ENCODE measurements at regions not wholly inside any gene's neighbourhood (a gene's known extent, or its start where the extent isn't known, plus 50 kb on each side); places are given as distances from the start of the nearest gene placed in this dataset.
A peak's percentile ranks its signal among the peaks of the same experiment; 100 is the strongest.

GRCh38 chr2:149920389-149920788 lies 332.8 kb upstream of the MMADHC start:
- no peak for DNase-seq (ENCODE audit: low read depth in 2 of 2)

- DNase-seq (ENCODE audit: low read depth in 2 of 2) = no peak
Observed at GRCh38 chr2:149915151-149915550, 327.6 kb upstream of the MMADHC start.

- no peak for DNase-seq (ENCODE audit: low read depth in 2 of 2)
Observed at GRCh38 chr2:149908726-149909683, 321.4 kb upstream of the MMADHC start.

- no peak for DNase-seq (ENCODE audit: low read depth in 2 of 2)
Observed at GRCh38 chr2:149906886-149907285, 319.3 kb upstream of the MMADHC start.

GRCh38 chr2:149904352-149905175 lies 317.0 kb upstream of the MMADHC start:
- no peak for DNase-seq (ENCODE audit: low read depth in 2 of 2)

GRCh38 chr2:149903626-149904025 lies 316.1 kb upstream of the MMADHC start:
- DNase-seq (ENCODE audit: low read depth in 2 of 2) = no peak

GRCh38 chr2:149902081-149902480 lies 314.5 kb upstream of the MMADHC start:
- DNase-seq (ENCODE audit: low read depth in 2 of 2) = no peak

GRCh38 chr2:149901231-149901859 lies 313.8 kb upstream of the MMADHC start:
- no peak for DNase-seq (ENCODE audit: low read depth in 2 of 2)

- no peak for DNase-seq (ENCODE audit: low read depth in 2 of 2)
Observed at GRCh38 chr2:149899390-149899789, 311.8 kb upstream of the MMADHC start.

- peak; percentile 53 to 58 for DNase-seq (ENCODE audit: low read depth in 2 of 2)
Observed at GRCh38 chr2:149894760-149895159, 307.2 kb upstream of the MMADHC start.

GRCh38 chr2:149894226-149894625 lies 306.7 kb upstream of the MMADHC start:
- no peak for DNase-seq (ENCODE audit: low read depth in 2 of 2)

- no peak for DNase-seq (ENCODE audit: low read depth in 2 of 2)
Observed at GRCh38 chr2:149892563-149892962, 305.0 kb upstream of the MMADHC start.

- DNase-seq (ENCODE audit: low read depth in 2 of 2) = no peak
Observed at GRCh38 chr2:149885946-149886345, 298.4 kb upstream of the MMADHC start.

- no peak for DNase-seq (ENCODE audit: low read depth in 2 of 2)
Observed at GRCh38 chr2:149885468-149885867, 297.9 kb upstream of the MMADHC start.

- DNase-seq (ENCODE audit: low read depth in 2 of 2) = no peak
Observed at GRCh38 chr2:149884871-149885270, 297.3 kb upstream of the MMADHC start.

GRCh38 chr2:149877913-149878312 lies 290.3 kb upstream of the MMADHC start:
- no peak for DNase-seq (ENCODE audit: low read depth in 2 of 2)

- no peak for DNase-seq (ENCODE audit: low read depth in 2 of 2)
Observed at GRCh38 chr2:149877074-149877473, 289.5 kb upstream of the MMADHC start.

- DNase-seq (ENCODE audit: low read depth in 2 of 2) = no peak
Observed at GRCh38 chr2:149873936-149874335, 286.4 kb upstream of the MMADHC start.

- DNase-seq (ENCODE audit: low read depth in 2 of 2) = no peak
Observed at GRCh38 chr2:149872638-149873150, 285.1 kb upstream of the MMADHC start.

- no peak for DNase-seq (ENCODE audit: low read depth in 2 of 2)
Observed at GRCh38 chr2:149872041-149872440, 284.5 kb upstream of the MMADHC start.

- DNase-seq (ENCODE audit: low read depth in 2 of 2) = no peak
Observed at GRCh38 chr2:149871091-149871885, 283.7 kb upstream of the MMADHC start.
